Endodermal cell (in vitro differentiated cells): ENCODE measurements at regions not wholly inside any gene's neighbourhood (a gene's known extent, or its start where the extent isn't known, plus 50 kb on each side); places are given as distances from the start of the nearest gene placed in this dataset.

Source experiments
- DNase-seq: peaks from one replicate; pipeline ENCODE4 v3.0.0-alpha.2; 2017
- H3K27ac ChIP-seq: 2 replicates; pipeline ENCODE4 v1.5.1; 2013; ENCODE audit warnings: mild to moderate bottlenecking, low read depth, low read length, moderate library complexity
- H3K27me3 ChIP-seq: 2 replicates; pipeline ENCODE4 v1.6.1; 2013; ENCODE audit warnings: mild to moderate bottlenecking, low read length, moderate library complexity; ENCODE audit not compliant: insufficient read depth, control insufficient read depth, poor library complexity, severe bottlenecking
- H3K36me3 ChIP-seq: 2 replicates; pipeline ENCODE4 v1.7.0; 2013; ENCODE audit warnings: mild to moderate bottlenecking, low read length, moderate library complexity; ENCODE audit not compliant: control insufficient read depth, insufficient read depth
- H3K4me1 ChIP-seq: one replicate; pipeline ENCODE4 v1.7.0; 2013; ENCODE audit warnings: low read length; ENCODE audit not compliant: control insufficient read depth, insufficient read depth
- H3K4me3 ChIP-seq: 2 replicates; pipeline ENCODE4 v1.5.1; 2013; ENCODE audit warnings: mild to moderate bottlenecking, low read length, moderate library complexity
- H3K9ac ChIP-seq: 2 replicates; pipeline ENCODE4 v1.6.1; 2013; ENCODE audit warnings: mild to moderate bottlenecking, low read length, moderate library complexity; ENCODE audit not compliant: poor library complexity, severe bottlenecking; ENCODE audit errors: extremely low read depth
- H3K9me3 ChIP-seq: 2 replicates; pipeline ENCODE4 v1.6.1; 2013; ENCODE audit warnings: mild to moderate bottlenecking, low read length, moderate library complexity; ENCODE audit not compliant: control insufficient read depth
- H3K27ac Mint-ChIP-seq: 2 replicates; pipeline ENCODE4 v1.8.0; 2020; ENCODE audit warnings: mixed read lengths
- H3K27me3 Mint-ChIP-seq: 2 replicates; pipeline ENCODE4 v1.8.0; 2021; ENCODE audit warnings: mild to moderate bottlenecking, mixed read lengths; ENCODE audit not compliant: insufficient read depth
- H3K36me3 Mint-ChIP-seq: 2 replicates; pipeline ENCODE4 v1.8.0; 2020; ENCODE audit warnings: low read depth, mixed read lengths
- H3K4me1 Mint-ChIP-seq: 2 replicates; pipeline ENCODE4 v1.8.0; 2020; ENCODE audit warnings: mixed read lengths
- H3K4me3 Mint-ChIP-seq: 2 replicates; pipeline ENCODE4 v1.8.0; 2020; ENCODE audit warnings: mild to moderate bottlenecking, moderate library complexity, mixed read lengths
- H3K9me3 Mint-ChIP-seq: 2 replicates; pipeline ENCODE4 v1.8.0; 2020; ENCODE audit warnings: mild to moderate bottlenecking, mixed read lengths
- WGBS, 2 experiments: methylation state at CpG; one replicate each; pipeline versions ENCODE4 v1.1.5 to v1.1.7; 2013; ENCODE audit warnings: missing lambda C conversion rate in 2 of 2, mixed read lengths in 1 of 2; ENCODE audit not compliant: insufficient coverage in 1 of 2, insufficient read length in 1 of 2; 5-methylcytosine and 5-hydroxymethylcytosine counted together
- TF ChIP-seq, protein P1 (sequence below): fragments of 200-600 bp; sonication (generic); conservative IDR thresholded peaks from 2 replicates; pipeline ENCODE4 v1.5.0; 2021; ENCODE audit warnings: antibody characterized with exemption, mild to moderate bottlenecking

DNA sequence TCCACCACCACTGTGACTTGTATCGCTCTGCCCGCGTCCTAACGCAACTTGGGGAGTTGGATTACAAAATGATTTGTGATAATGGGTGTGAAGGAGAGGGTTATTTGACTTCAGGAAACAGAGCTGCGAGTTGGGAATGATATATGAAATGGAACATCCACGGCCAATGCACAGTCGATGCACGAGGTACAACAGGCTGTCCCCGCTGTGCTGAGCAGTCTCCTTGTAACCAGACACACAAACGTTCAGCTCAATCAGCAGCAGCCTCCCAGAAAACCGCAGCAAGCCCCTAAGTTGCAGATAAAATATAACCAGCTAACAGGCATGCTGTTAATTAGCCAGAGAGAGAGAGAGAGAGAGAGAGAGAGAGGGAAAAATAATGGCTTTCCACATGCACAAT is 332.7 kb upstream of the MGMT start:
- no peaks in the 10 kb centered on the region for H3K36me3 Mint-ChIP-seq
- no peaks in the 10 kb centered on the region for H3K9me3 Mint-ChIP-seq
- 93% methylated on average over 5 to 11 of the region's 11 CpGs for WGBS, 2 experiments

DNA sequence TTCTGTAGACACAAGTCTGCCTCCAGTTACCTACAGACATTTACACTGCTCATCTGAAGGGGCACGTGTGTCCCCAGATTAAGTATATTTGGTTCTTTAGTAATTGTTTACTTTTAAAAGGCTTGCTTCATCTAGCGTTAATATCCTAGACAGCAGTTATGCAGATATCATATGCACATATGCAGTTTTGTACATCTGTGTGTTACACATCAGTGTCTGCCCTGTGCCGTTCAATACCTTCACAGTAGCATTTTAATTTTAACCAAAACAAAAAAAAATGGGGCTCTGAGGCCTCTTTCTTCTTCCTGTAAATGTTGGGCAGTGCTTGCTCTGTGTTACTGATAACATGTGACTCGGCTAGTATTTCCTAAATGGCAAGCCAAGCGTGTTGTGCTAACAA is 331.4 kb upstream of the MGMT start:
- H3K27me3 Mint-ChIP-seq, result peaks cover 7% of the 10 kb centered on the region
- no peaks in the 10 kb centered on the region for H3K36me3 Mint-ChIP-seq
- H3K36me3 ChIP-seq, result no peaks in the 10 kb centered on the region
- H3K27me3 ChIP-seq, result no peaks in the 10 kb centered on the region
- H3K9me3 ChIP-seq, result no peaks in the 10 kb centered on the region
- no peak for DNase-seq
- H3K9ac ChIP-seq, result no peak overlapping the region
- TF ChIP-seq, protein P1, sequence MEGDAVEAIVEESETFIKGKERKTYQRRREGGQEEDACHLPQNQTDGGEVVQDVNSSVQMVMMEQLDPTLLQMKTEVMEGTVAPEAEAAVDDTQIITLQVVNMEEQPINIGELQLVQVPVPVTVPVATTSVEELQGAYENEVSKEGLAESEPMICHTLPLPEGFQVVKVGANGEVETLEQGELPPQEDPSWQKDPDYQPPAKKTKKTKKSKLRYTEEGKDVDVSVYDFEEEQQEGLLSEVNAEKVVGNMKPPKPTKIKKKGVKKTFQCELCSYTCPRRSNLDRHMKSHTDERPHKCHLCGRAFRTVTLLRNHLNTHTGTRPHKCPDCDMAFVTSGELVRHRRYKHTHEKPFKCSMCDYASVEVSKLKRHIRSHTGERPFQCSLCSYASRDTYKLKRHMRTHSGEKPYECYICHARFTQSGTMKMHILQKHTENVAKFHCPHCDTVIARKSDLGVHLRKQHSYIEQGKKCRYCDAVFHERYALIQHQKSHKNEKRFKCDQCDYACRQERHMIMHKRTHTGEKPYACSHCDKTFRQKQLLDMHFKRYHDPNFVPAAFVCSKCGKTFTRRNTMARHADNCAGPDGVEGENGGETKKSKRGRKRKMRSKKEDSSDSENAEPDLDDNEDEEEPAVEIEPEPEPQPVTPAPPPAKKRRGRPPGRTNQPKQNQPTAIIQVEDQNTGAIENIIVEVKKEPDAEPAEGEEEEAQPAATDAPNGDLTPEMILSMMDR, result no peak
- no peak overlapping the region for H3K27ac Mint-ChIP-seq
- WGBS, 2 experiments, result 81 to 93% methylated on average over 3 to 5 of the region's 5 CpGs
- peaks cover 38% of the 10 kb centered on the region for H3K4me1 Mint-ChIP-seq
- no peak overlapping the region for H3K27ac ChIP-seq
- H3K4me3 Mint-ChIP-seq, result no peak overlapping the region
- H3K9me3 Mint-ChIP-seq, result no peaks in the 10 kb centered on the region
- no peak overlapping the region for H3K4me3 ChIP-seq
- H3K4me1 ChIP-seq, result no peaks in the 10 kb centered on the region

More for the DNA sequence above, 332.7 kb upstream of the MGMT start:
- DNase-seq, result no peak
- H3K9ac ChIP-seq, result no peak overlapping the region
- peaks cover 10% of the 10 kb centered on the region for H3K27me3 Mint-ChIP-seq
- H3K27me3 ChIP-seq, result no peaks in the 10 kb centered on the region
- TF ChIP-seq, protein P1, result no peak
- H3K4me1 ChIP-seq, result no peaks in the 10 kb centered on the region
- H3K27ac ChIP-seq, result no peak overlapping the region
- no peaks in the 10 kb centered on the region for H3K9me3 ChIP-seq
- no peak overlapping the region for H3K27ac Mint-ChIP-seq
- peaks cover 38% of the 10 kb centered on the region for H3K4me1 Mint-ChIP-seq
- no peak overlapping the region for H3K4me3 Mint-ChIP-seq
- H3K36me3 ChIP-seq, result no peaks in the 10 kb centered on the region
- no peak overlapping the region for H3K4me3 ChIP-seq

DNA sequence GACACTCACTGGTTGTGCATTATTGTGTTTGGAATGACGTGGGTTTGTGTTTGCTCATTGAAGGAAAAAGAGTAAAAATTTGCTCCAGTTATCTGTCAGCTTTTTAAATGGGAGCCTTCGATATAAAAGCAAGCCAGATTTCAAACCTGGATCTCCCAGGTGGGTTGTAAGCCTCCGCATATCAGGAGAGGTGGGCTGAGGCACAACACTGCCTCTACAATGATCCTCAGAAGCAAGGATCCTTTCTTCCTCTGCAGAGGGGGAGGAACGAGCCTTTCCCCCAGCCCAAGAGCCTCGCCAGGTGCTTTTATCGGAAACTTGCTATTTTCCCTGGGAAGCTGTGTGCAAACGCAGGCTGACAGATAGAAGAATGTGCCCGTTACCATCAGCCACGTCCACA is 331.0 kb upstream of the MGMT start:
- Histone ChIP-seq H3K4me1 (no peaks in the 10 kb centered on the region), H3K27ac (no peak overlapping the region), H3K4me3 (no peak overlapping the region), H3K36me3 (no peaks in the 10 kb centered on the region), H3K9me3 (no peaks in the 10 kb centered on the region), H3K27me3 (no peaks in the 10 kb centered on the region), H3K9ac (no peak overlapping the region)
- no peaks in the 10 kb centered on the region for H3K9me3 Mint-ChIP-seq
- TF ChIP-seq, protein P1, result no peak
- H3K27me3 Mint-ChIP-seq, result peaks cover 5% of the 10 kb centered on the region
- WGBS, 2 experiments, result 86 to 92% methylated on average over 8 to 9 of the region's 9 CpGs
- no peak for DNase-seq
- H3K4me1 Mint-ChIP-seq, result peaks cover 38% of the 10 kb centered on the region
- H3K27ac Mint-ChIP-seq, result no peak overlapping the region
- H3K4me3 Mint-ChIP-seq, result no peak overlapping the region
- H3K36me3 Mint-ChIP-seq, result no peaks in the 10 kb centered on the region
